HL-60 (cell line): ENCODE measurements at regions not wholly inside any gene's neighbourhood (a gene's known extent, or its start where the extent isn't known, plus 50 kb on each side); places are given as distances from the start of the nearest gene placed in this dataset.

Source experiments
- DNase-seq, 2 experiments: peaks; one replicate each; pipeline ENCODE4 v3.0.0-alpha.2; 2010 to 2020; ENCODE audit warnings: low read depth in 1 of 2, low spot score in 1 of 2
- H3K27ac ChIP-seq: fragments of 250-450 bp; sonication (Bioruptor Pico); replicated peaks from 2 replicates; pipeline ENCODE4 v1.5.1; 2020; ENCODE audit warnings: mild to moderate bottlenecking, moderate library complexity
- H3K27me3 ChIP-seq: fragments of 250-450 bp; sonication (Bioruptor Pico); 2 replicates; pipeline ENCODE4 v1.5.1; 2021; ENCODE audit warnings: mild to moderate bottlenecking, moderate library complexity; ENCODE audit not compliant: insufficient read depth, poor library complexity, severe bottlenecking
- H3K4me3 ChIP-seq: replicated peaks from 2 replicates; pipeline ENCODE4 v1.5.1; 2011; ENCODE audit warnings: mild to moderate bottlenecking, control low read depth, low read length; ENCODE audit not compliant: insufficient read depth
- GABPA ChIP-seq: IDR thresholded peaks from 2 replicates; pipeline ENCODE4 v1.6.1; 2012; ENCODE audit warnings: low read depth
- POLR2AphosphoS5 ChIP-seq: IDR thresholded peaks from 2 replicates; pipeline ENCODE4 v1.6.1; 2012; ENCODE audit warnings: low read depth
- SPI1 ChIP-seq: IDR thresholded peaks from 2 replicates; pipeline ENCODE4 v1.6.1; 2012; ENCODE audit warnings: low read depth, mild to moderate bottlenecking, borderline replicate concordance
- TF ChIP-seq, protein P1 (sequence below): IDR thresholded peaks from one replicate; pipeline ENCODE4 v1.5.1; 2011; ENCODE audit warnings: low read length, control low read depth, inconsistent platforms; ENCODE audit not compliant: insufficient read depth
- TF ChIP-seq, protein P2 (sequence below): IDR thresholded peaks from 2 replicates; pipeline ENCODE4 v1.6.1; 2012; ENCODE audit warnings: low read depth; ENCODE audit not compliant: insufficient replicate concordance

- Histone ChIP-seq H3K4me3 (no peak overlapping the region), H3K27ac (no peak overlapping the region), H3K27me3 (peaks cover 2% of the 10 kb centered on the region)
- DNase-seq = no peak
- no peak for TF ChIP-seq SPI1
Measured at GRCh38 chr13:73671732-73672131, 462.5 kb downstream of the KLF12 start.

- no peak overlapping the region for H3K4me3 ChIP-seq
- TF ChIP-seq SPI1 (no peak), POLR2AphosphoS5 (no peak), GABPA (no peak)
- TF ChIP-seq, protein P1, sequence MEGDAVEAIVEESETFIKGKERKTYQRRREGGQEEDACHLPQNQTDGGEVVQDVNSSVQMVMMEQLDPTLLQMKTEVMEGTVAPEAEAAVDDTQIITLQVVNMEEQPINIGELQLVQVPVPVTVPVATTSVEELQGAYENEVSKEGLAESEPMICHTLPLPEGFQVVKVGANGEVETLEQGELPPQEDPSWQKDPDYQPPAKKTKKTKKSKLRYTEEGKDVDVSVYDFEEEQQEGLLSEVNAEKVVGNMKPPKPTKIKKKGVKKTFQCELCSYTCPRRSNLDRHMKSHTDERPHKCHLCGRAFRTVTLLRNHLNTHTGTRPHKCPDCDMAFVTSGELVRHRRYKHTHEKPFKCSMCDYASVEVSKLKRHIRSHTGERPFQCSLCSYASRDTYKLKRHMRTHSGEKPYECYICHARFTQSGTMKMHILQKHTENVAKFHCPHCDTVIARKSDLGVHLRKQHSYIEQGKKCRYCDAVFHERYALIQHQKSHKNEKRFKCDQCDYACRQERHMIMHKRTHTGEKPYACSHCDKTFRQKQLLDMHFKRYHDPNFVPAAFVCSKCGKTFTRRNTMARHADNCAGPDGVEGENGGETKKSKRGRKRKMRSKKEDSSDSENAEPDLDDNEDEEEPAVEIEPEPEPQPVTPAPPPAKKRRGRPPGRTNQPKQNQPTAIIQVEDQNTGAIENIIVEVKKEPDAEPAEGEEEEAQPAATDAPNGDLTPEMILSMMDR = no peak
- TF ChIP-seq, protein P2, sequence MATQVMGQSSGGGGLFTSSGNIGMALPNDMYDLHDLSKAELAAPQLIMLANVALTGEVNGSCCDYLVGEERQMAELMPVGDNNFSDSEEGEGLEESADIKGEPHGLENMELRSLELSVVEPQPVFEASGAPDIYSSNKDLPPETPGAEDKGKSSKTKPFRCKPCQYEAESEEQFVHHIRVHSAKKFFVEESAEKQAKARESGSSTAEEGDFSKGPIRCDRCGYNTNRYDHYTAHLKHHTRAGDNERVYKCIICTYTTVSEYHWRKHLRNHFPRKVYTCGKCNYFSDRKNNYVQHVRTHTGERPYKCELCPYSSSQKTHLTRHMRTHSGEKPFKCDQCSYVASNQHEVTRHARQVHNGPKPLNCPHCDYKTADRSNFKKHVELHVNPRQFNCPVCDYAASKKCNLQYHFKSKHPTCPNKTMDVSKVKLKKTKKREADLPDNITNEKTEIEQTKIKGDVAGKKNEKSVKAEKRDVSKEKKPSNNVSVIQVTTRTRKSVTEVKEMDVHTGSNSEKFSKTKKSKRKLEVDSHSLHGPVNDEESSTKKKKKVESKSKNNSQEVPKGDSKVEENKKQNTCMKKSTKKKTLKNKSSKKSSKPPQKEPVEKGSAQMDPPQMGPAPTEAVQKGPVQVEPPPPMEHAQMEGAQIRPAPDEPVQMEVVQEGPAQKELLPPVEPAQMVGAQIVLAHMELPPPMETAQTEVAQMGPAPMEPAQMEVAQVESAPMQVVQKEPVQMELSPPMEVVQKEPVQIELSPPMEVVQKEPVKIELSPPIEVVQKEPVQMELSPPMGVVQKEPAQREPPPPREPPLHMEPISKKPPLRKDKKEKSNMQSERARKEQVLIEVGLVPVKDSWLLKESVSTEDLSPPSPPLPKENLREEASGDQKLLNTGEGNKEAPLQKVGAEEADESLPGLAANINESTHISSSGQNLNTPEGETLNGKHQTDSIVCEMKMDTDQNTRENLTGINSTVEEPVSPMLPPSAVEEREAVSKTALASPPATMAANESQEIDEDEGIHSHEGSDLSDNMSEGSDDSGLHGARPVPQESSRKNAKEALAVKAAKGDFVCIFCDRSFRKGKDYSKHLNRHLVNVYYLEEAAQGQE = no peak
- DNase-seq = no peak
- no peak overlapping the region for H3K27ac ChIP-seq
- peaks cover 2% of the 10 kb centered on the region for H3K27me3 ChIP-seq
Measured at GRCh38 chr13:73671011-73671410, 463.2 kb downstream of the KLF12 start.

GRCh38 chr13:73667756-73668155, 466.4 kb downstream of the KLF12 start:
- H3K27me3 ChIP-seq = no peaks in the 10 kb centered on the region
- no peak for DNase-seq

GRCh38 chr13:73665261-73665660, 468.9 kb downstream of the KLF12 start:
- no peak overlapping the region for H3K4me3 ChIP-seq
- no peak overlapping the region for H3K27ac ChIP-seq
- no peak for TF ChIP-seq SPI1
- TF ChIP-seq, protein P2 = no peak
- TF ChIP-seq, protein P1 = no peak
- no peak for TF ChIP-seq POLR2AphosphoS5
- no peak for TF ChIP-seq GABPA
- H3K27me3 ChIP-seq = no peaks in the 10 kb centered on the region
- DNase-seq = no peak

More at GRCh38 chr13:73667756-73668155, 466.4 kb downstream of the KLF12 start:
- TF ChIP-seq POLR2AphosphoS5 = no peak
- TF ChIP-seq, protein P2 = no peak
- no peak for TF ChIP-seq SPI1
- TF ChIP-seq, protein P1 = no peak
- TF ChIP-seq GABPA = no peak
- no peak overlapping the region for H3K27ac ChIP-seq
- no peak overlapping the region for H3K4me3 ChIP-seq
